ENCODE measurements at regions not wholly inside any gene's neighbourhood (a gene's known extent, or its start where the extent isn't known, plus 50 kb on each side); places are given as distances from the start of the nearest gene placed in this dataset.

DNA sequence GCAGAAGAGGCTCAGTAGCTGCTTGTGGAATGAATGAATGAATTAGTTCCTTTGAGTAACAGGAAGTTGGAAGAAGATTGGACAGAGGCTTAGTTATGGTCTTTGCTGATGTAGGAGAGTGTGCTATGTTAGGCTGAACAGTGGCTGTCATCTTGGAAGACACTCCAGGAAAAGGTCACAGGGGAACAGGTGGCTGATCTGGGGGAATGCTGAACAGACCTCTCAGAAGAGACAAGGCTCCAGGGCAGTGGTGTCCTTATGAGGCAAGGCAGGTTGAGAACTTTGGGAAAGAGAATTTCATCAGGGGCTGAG is 62.3 kb downstream of the UTRN start:
- Mint-ChIP-seq H3K4me3 (ENCODE audit: unreplicated experiment) (no peak overlapping the region), H3K36me3 (ENCODE audit: insufficient read depth, unreplicated experiment) (peaks cover 43% of the 10 kb centered on the region), H3K27ac (ENCODE audit: unreplicated experiment) (peak overlapping the region; percentile 23), H3K9me3 (ENCODE audit: unreplicated experiment) (no peaks in the 10 kb centered on the region), H3K27me3 (ENCODE audit: insufficient read depth, unreplicated experiment) (no peaks in the 10 kb centered on the region), H3K4me1 (ENCODE audit: low read depth, unreplicated experiment) (peaks cover 31% of the 10 kb centered on the region)
- intact Hi-C loops (cut with micrococcal nuclease; ENCODE audit: unreplicated experiment): no loop called here
- DNase-seq: no peak
- ChIA-PET POLR2A (no interaction called here), CTCF (no interaction called here)
- no peak overlapping the region for H3K4me3 ChIP-seq (ENCODE audit: low read depth, low read length)
- no TSS peak for BruUV-seq (replicated peaks)
- H3K4me1 ChIP-seq: peaks cover 25% of the 10 kb centered on the region; the same call in 1 of the 2 replicates
- H3K27me3 ChIP-seq (replicated peaks; ENCODE audit: control insufficient read depth, insufficient read depth, low read length): no peaks in the 10 kb centered on the region
- H3K36me3 ChIP-seq (ENCODE audit: control insufficient read depth, insufficient read depth, low read length): no peaks in the 10 kb centered on the region; the same call in 1 of the 2 replicates
- TF ChIP-seq, protein P1, sequence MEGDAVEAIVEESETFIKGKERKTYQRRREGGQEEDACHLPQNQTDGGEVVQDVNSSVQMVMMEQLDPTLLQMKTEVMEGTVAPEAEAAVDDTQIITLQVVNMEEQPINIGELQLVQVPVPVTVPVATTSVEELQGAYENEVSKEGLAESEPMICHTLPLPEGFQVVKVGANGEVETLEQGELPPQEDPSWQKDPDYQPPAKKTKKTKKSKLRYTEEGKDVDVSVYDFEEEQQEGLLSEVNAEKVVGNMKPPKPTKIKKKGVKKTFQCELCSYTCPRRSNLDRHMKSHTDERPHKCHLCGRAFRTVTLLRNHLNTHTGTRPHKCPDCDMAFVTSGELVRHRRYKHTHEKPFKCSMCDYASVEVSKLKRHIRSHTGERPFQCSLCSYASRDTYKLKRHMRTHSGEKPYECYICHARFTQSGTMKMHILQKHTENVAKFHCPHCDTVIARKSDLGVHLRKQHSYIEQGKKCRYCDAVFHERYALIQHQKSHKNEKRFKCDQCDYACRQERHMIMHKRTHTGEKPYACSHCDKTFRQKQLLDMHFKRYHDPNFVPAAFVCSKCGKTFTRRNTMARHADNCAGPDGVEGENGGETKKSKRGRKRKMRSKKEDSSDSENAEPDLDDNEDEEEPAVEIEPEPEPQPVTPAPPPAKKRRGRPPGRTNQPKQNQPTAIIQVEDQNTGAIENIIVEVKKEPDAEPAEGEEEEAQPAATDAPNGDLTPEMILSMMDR (IDR thresholded peaks at IDR 0.05; ENCODE audit: insufficient read depth in 1 of 2, low read depth in 1 of 2, low read length in 1 of 2, severe bottlenecking in 1 of 2, unreplicated experiment in 1 of 2): no peak
- no peaks in the 10 kb centered on the region for H3K9me3 ChIP-seq

DNA sequence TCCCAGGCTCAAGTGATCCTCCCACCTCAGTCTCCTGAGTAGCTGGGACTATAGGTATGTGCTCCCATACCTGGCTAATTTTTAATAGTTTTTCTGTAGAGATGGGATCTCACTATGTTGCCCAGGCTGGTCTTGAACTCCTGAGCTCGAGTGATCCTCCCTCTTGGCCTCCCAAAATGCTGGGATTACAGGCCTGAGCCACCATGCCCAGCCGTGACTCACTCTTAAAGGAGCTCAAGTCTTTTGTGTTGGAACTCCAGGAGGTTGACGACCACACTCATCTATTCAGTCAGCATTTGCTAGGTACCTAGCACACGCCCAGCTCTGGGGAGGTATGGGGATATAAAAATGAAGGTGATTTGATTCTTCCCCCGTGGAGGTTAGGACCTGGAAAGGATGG is 62.8 kb downstream of the UTRN start:
- peak overlapping the region; percentile 23 for H3K27ac Mint-ChIP-seq (ENCODE audit: unreplicated experiment)
- intact Hi-C loops (cut with micrococcal nuclease; ENCODE audit: unreplicated experiment): no loop called here
- H3K36me3 ChIP-seq (ENCODE audit: control insufficient read depth, insufficient read depth, low read length): no peaks in the 10 kb centered on the region; the same call in 1 of the 2 replicates
- CTCF ChIA-PET: no interaction called here
- H3K4me1 Mint-ChIP-seq (ENCODE audit: low read depth, unreplicated experiment): peaks cover 25% of the 10 kb centered on the region
- no peak overlapping the region for H3K4me3 Mint-ChIP-seq (ENCODE audit: unreplicated experiment)
- H3K27me3 Mint-ChIP-seq (ENCODE audit: insufficient read depth, unreplicated experiment): no peaks in the 10 kb centered on the region
- H3K9me3 ChIP-seq: no peaks in the 10 kb centered on the region
- TF ChIP-seq, protein P1 (IDR thresholded peaks at IDR 0.05; ENCODE audit: insufficient read depth in 1 of 2, low read depth in 1 of 2, low read length in 1 of 2, severe bottlenecking in 1 of 2, unreplicated experiment in 1 of 2): no peak
- POLR2A ChIA-PET: no interaction called here
- no peaks in the 10 kb centered on the region for H3K27me3 ChIP-seq (replicated peaks; ENCODE audit: control insufficient read depth, insufficient read depth, low read length)
- no peaks in the 10 kb centered on the region for H3K9me3 Mint-ChIP-seq (ENCODE audit: unreplicated experiment)
- DNase-seq: no peak
- H3K36me3 Mint-ChIP-seq (ENCODE audit: insufficient read depth, unreplicated experiment): peaks cover 39% of the 10 kb centered on the region
- H3K4me1 ChIP-seq: peaks cover 21% of the 10 kb centered on the region; the same call in 1 of the 2 replicates
- BruUV-seq (replicated peaks): no TSS peak
- H3K4me3 ChIP-seq (ENCODE audit: low read depth, low read length): no peak overlapping the region

DNA sequence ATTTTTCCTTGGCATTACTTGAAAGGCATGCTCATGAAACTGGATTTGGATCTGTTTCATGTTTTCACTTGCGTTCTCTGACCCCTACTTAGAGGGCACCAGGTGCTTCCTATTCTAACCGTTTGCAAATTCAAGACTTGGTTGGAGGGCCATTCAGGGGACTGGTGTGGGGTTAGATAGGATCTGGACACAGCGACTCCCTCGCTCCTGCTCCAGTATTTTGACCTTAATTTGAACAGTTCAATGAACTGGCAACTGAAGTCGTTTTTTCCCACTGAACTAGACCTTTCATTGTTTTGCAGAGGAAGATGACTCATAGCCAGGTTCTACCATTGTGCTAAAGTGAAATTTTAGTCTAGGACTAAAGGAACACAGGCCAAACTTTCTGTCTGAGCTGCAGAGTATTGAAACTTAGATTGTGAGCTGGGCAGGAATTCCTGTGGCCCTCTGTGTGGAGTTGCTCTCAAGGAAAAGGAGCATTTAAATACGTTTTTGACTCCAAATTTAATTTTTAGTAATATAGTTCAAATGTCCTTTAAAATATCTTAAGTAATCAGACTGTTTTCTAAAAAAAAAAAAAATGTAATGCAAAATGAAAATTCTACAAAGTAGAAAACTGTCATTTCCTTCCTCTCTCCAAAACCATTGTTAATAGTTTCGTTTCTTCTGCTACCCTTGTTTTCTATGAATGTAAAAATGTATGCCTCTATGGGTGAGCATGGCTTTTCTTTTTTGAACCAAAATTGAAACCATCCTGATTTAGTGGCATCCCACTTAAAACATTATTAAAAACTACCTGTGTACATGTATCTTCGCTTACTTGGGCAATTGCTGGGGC is 64.8 kb downstream of the UTRN start:
- Mint-ChIP-seq H3K4me1 (ENCODE audit: low read depth, unreplicated experiment) (peaks cover 18% of the 10 kb centered on the region), H3K9me3 (ENCODE audit: unreplicated experiment) (no peaks in the 10 kb centered on the region), H3K27ac (ENCODE audit: unreplicated experiment) (no peak overlapping the region), H3K27me3 (ENCODE audit: insufficient read depth, unreplicated experiment) (no peaks in the 10 kb centered on the region), H3K36me3 (ENCODE audit: insufficient read depth, unreplicated experiment) (peaks cover 32% of the 10 kb centered on the region), H3K4me3 (ENCODE audit: unreplicated experiment) (no peak overlapping the region)
- Histone ChIP-seq H3K36me3 (ENCODE audit: control insufficient read depth, insufficient read depth, low read length) (no peaks in the 10 kb centered on the region; the same call in 1 of the 2 replicates), H3K9me3 (no peaks in the 10 kb centered on the region), H3K4me3 (ENCODE audit: low read depth, low read length) (no peak overlapping the region), H3K4me1 (peaks cover 6% of the 10 kb centered on the region; the same call in 1 of the 2 replicates), H3K27me3 (replicated peaks; ENCODE audit: control insufficient read depth, insufficient read depth, low read length) (no peaks in the 10 kb centered on the region)
- CTCF ChIA-PET: no interaction called here
- POLR2A ChIA-PET: no interaction called here
- TF ChIP-seq, protein P1 (IDR thresholded peaks at IDR 0.05; ENCODE audit: insufficient read depth in 1 of 2, low read depth in 1 of 2, low read length in 1 of 2, severe bottlenecking in 1 of 2, unreplicated experiment in 1 of 2): no peak
- BruUV-seq (replicated peaks): no TSS peak
- intact Hi-C loops (cut with micrococcal nuclease; ENCODE audit: unreplicated experiment): loop anchor here (5.0 kb wide), 1 partner anchor 118 kb away; no protein-coding TSS in a partner anchor
- DNase-seq: no peak
